Fibroblast of the aortic adventitia (primary cell): ENCODE measurements at regions not wholly inside any gene's neighbourhood (a gene's known extent, or its start where the extent isn't known, plus 50 kb on each side); places are given as distances from the start of the nearest gene placed in this dataset.

Source experiments
- DNase-seq: peaks from one replicate; pipeline ENCODE4 v3.0.0-alpha.2; 2010; ENCODE audit warnings: low read depth
- H3K4me3 ChIP-seq: 2 replicates; pipeline ENCODE4 v1.5.1; 2011; ENCODE audit warnings: low read depth, mild to moderate bottlenecking, control low read depth, low read length, moderate library complexity
- CTCF ChIP-seq: IDR thresholded peaks from 2 replicates; pipeline ENCODE4 v1.5.1; 2011; ENCODE audit warnings: mild to moderate bottlenecking, low read length, control low read depth, inconsistent platforms; ENCODE audit not compliant: insufficient read depth

- no peak overlapping the region for H3K4me3 ChIP-seq
- DNase-seq, result no peak
- no peak for TF ChIP-seq CTCF
Measured at GRCh38 chr2:187224989-187225388, 223.1 kb downstream of the CALCRL start.

GRCh38 chr2:187220071-187220470, 228.0 kb downstream of the CALCRL start:
- TF ChIP-seq CTCF, result no peak

GRCh38 chr2:187215532-187216240, 232.4 kb downstream of the CALCRL start:
- DNase-seq, result peak; percentile 12
- no peak overlapping the region for H3K4me3 ChIP-seq
- TF ChIP-seq CTCF, result no peak

More at GRCh38 chr2:187220071-187220470, 228.0 kb downstream of the CALCRL start:
- no peak overlapping the region for H3K4me3 ChIP-seq
- no peak for DNase-seq

DNA sequence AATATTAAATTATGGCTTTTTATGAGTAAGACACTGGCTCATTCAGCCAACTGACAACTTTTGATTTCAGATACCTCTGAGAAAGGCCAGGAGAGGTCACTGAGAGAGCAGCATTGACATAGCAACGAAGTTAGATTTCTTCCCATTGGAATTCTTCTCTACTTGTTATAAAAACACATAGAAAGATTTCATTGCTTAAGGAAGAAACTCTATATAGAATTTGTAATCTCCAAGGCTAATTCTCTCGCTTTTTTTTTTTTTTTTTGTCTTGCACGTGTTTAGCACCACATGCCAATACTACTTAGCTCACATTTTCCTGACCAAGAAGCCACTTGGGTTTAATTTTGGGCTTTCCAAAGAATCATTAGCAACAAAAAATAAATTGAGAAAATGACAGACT, 233.7 kb downstream of the CALCRL start:
- no peak overlapping the region for H3K4me3 ChIP-seq
- TF ChIP-seq CTCF, result no peak
- no peak for DNase-seq

DNA sequence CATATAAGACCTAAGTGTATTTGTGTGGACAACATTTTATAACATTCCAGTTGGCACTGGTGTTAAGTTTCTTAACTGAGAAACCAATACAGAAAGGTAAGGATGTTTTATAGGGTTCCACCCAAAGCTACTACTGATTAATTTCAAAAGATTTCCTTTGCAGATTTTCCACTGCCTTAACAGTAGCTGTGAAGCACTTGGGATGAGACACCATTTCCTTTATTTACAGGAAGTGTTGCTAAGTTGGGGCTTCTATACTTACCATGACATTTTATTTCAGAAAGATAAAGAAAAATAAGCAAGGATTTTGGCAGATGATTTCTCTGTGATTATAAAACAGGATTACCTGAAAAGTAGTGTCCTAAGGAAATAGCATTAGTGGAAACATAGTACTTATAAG, 234.3 kb downstream of the CALCRL start:
- no peak overlapping the region for H3K4me3 ChIP-seq
- no peak for TF ChIP-seq CTCF
- no peak for DNase-seq

DNA sequence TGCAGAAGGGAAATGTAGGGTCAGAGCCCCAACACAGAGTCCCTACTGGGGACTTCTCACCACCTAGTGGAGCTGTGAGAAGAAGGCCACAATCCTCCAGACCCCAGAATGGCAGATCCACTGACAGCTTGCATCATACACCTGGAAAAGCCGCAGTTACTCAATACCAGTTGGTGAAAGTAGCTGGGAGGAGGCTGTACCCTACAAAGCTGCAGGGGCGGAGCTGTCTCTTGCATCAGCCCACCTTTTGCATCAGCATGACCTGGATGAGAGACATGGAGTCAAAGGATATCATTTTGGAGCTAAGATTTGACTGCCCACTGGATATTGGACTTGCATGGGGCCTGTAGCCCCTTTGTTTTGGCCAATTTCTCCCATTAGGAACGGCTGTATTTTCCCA, 237.3 kb downstream of the CALCRL start:
- no peak overlapping the region for H3K4me3 ChIP-seq
- TF ChIP-seq CTCF, result no peak
- DNase-seq, result no peak
